Thyroid gland (tissue), 4 donors: ENCODE measurements at regions not wholly inside any gene's neighbourhood (a gene's known extent, or its start where the extent isn't known, plus 50 kb on each side); places are given as distances from the start of the nearest gene placed in this dataset.

ENCODE experiments used
- CTCF ChIP-seq, 6 experiments: fragments of 200-600 bp in 3 of 6; fragments of 450-650 bp in 3 of 6; sonication (generic) in 3 of 6; IDR thresholded peaks; one replicate each; pipeline ENCODE4 v1.5.1; 2016 to 2019; ENCODE audit warnings: antibody characterized with exemption in 6 of 6, mild to moderate bottlenecking in 2 of 6, inconsistent platforms in 1 of 6, moderate library complexity in 1 of 6
- POLR2A ChIP-seq, 2 donors: fragments of 450-650 bp; IDR thresholded peaks; one replicate each; pipeline ENCODE4 v1.6.1; 2017; ENCODE audit warnings: antibody characterized with exemption in 2 of 2, mild to moderate bottlenecking in 2 of 2, moderate library complexity in 1 of 2

GRCh38 chr21:21715266-21715969 lies 717.2 kb downstream of the NCAM2 start:
- TF ChIP-seq CTCF (IDR thresholded peaks at IDR 0.05): no peak
- no peak for TF ChIP-seq POLR2A (IDR thresholded peaks at IDR 0.05)
